GM12878 (cell line): ENCODE measurements at regions not wholly inside any gene's neighbourhood (a gene's known extent, or its start where the extent isn't known, plus 50 kb on each side); places are given as distances from the start of the nearest gene placed in this dataset.

Source experiments
- ATAC-seq: fragments of 200-7000 bp; cut with Tn5 transposase; 3 replicates; pipeline ENCODE4 v1.9.1; 2020; ENCODE audit warnings: mild to moderate bottlenecking, moderate library complexity
- BruUV-seq: library from RNA; stranded (reverse); fragments of 400-500 nt; replicated peaks from 2 replicates; lab custom pipeline; 2021; lab: Mats Ljungman, UMichigan
- CTCF ChIA-PET: fragments of 300-600 bp; sonication (Branson Sonifier 250); formaldehyde crosslinking; extraction: SDS; loops from one replicate; lab custom pipeline; 2021; ENCODE audit warnings: inconsistent platforms; lab: Yijun Ruan, JAX
- POLR2A ChIA-PET: fragments of 350-600 bp; formaldehyde crosslinking; extraction: SDS; loops from one replicate; lab custom pipeline; 2021; ENCODE audit warnings: inconsistent platforms; lab: Charles Lee
- RAD21 ChIA-PET: fragments of 300-600 bp; sonication (Branson Sonifier 250); formaldehyde crosslinking; loops from one replicate; lab custom pipeline; 2023; ENCODE audit warnings: antibody characterized with exemption; ENCODE audit not compliant: unreplicated experiment; lab: Charles Lee
- SMC1A ChIA-PET: fragments of 300-600 bp; sonication (Branson Sonifier 250); formaldehyde crosslinking; loops from one replicate; lab custom pipeline; 2023; ENCODE audit not compliant: unreplicated experiment, uncharacterized antibody; lab: Charles Lee
- DNase-seq: peaks from one replicate; pipeline ENCODE4 v3.0.0-alpha.2; 2011; ENCODE audit warnings: low read depth, low spot score
- FAIRE-seq: peaks from 3 replicates; lab custom pipeline; 2011; peaks lifted over from hg19 to GRCh38; lab: Jason Lieb, UNC
- H2AFZ ChIP-seq: 2 replicates; pipeline ENCODE4 v1.6.0; 2011; ENCODE audit warnings: low read depth, low read length, control low read depth; ENCODE audit not compliant: control insufficient read depth
- H3K27ac ChIP-seq: 2 replicates; pipeline ENCODE4 v1.5.1; 2011; ENCODE audit warnings: control low read depth; ENCODE audit not compliant: control insufficient read depth, insufficient read depth
- H3K27me3 ChIP-seq, 2 experiments: replicated peaks in 1 of 2; 2 replicates each; pipeline versions ENCODE4 v1.6.0 to v1.6.1; 2011; ENCODE audit warnings: low read length in 1 of 2; ENCODE audit not compliant: control insufficient read depth in 2 of 2, insufficient read depth in 2 of 2
- H3K36me3 ChIP-seq, 2 experiments: 2 replicates each; pipeline ENCODE4 v1.5.1; 2011; ENCODE audit warnings: low read length in 1 of 2; ENCODE audit not compliant: control insufficient read depth in 2 of 2, insufficient read depth in 2 of 2
- H3K4me1 ChIP-seq: 2 replicates; pipeline ENCODE4 v1.6.1; 2011; ENCODE audit warnings: mild to moderate bottlenecking, low read length, moderate library complexity, mixed read lengths; ENCODE audit not compliant: control insufficient read depth, insufficient read depth
- H3K4me2 ChIP-seq: 2 replicates; pipeline ENCODE4 v1.6.0; 2011; ENCODE audit warnings: control low read depth; ENCODE audit not compliant: control insufficient read depth, insufficient read depth
- H3K4me3 ChIP-seq: fragments of 200-600 bp; sonication (generic); 2 replicates; pipeline ENCODE4 v1.5.1; 2016
- H3K79me2 ChIP-seq: 2 replicates; pipeline ENCODE4 v1.6.0; 2011; ENCODE audit warnings: low read length; ENCODE audit not compliant: control insufficient read depth, insufficient read depth
- H3K9ac ChIP-seq: 2 replicates; pipeline ENCODE4 v1.8.0; 2011; ENCODE audit warnings: low read length, control low read depth, mixed read lengths; ENCODE audit not compliant: control insufficient read depth, insufficient read depth
- H3K9me3 ChIP-seq: replicated peaks from 3 replicates; pipeline ENCODE4 v1.5.1; 2011; ENCODE audit warnings: mild to moderate bottlenecking, low read length; ENCODE audit not compliant: control insufficient read depth, insufficient read depth
- H4K20me1 ChIP-seq: 2 replicates; pipeline ENCODE4 v1.6.0; 2011; ENCODE audit not compliant: control insufficient read depth, insufficient read depth
- CEBPZ ChIP-seq: fragments of 150-350 bp; IDR thresholded peaks from 2 replicates; pipeline ENCODE4 v1.6.1; 2016; ENCODE audit warnings: low read depth, low read length
- CHD4 ChIP-seq: fragments of 200-600 bp; sonication (generic); IDR thresholded peaks from 2 replicates; pipeline ENCODE4 v1.6.1; 2016; ENCODE audit warnings: mild to moderate bottlenecking
- FOS ChIP-seq: IDR thresholded peaks from 3 replicates; pipeline ENCODE4 v1.6.1; 2011; ENCODE audit warnings: borderline replicate concordance; ENCODE audit not compliant: insufficient read length; ENCODE audit errors: extremely low read depth
- HDGF ChIP-seq: fragments of 450-650 bp; IDR thresholded peaks from 2 replicates; pipeline ENCODE4 v1.6.1; 2016; ENCODE audit warnings: antibody characterized with exemption
- HSF1 ChIP-seq: fragments of 150-350 bp; IDR thresholded peaks from 2 replicates; pipeline ENCODE4 v1.6.1; 2014; ENCODE audit warnings: mild to moderate bottlenecking, low read depth, low read length
- IKZF1 ChIP-seq: fragments of 450-650 bp; conservative IDR thresholded peaks from 2 replicates; pipeline ENCODE4 v1.6.1; 2017; ENCODE audit warnings: antibody characterized with exemption, mild to moderate bottlenecking
- IKZF2 ChIP-seq, 2 experiments: fragments of 450-650 bp; IDR thresholded peaks; 2 replicates each; pipeline ENCODE4 v1.6.1; 2017; ENCODE audit warnings: mild to moderate bottlenecking in 2 of 2, moderate library complexity in 2 of 2
- JUNB ChIP-seq: IDR thresholded peaks from 2 replicates; pipeline ENCODE4 v1.6.1; 2016; ENCODE audit warnings: antibody characterized with exemption, mild to moderate bottlenecking
- MXI1 ChIP-seq: fragments of 150-350 bp; IDR thresholded peaks from 2 replicates; pipeline ENCODE4 v1.6.1; 2011; ENCODE audit warnings: low read depth, mild to moderate bottlenecking, inconsistent platforms, low read length, improper control_type of control experiment
- POU2F2 ChIP-seq: IDR thresholded peaks from 3 replicates; pipeline ENCODE4 v1.6.1; 2011; ENCODE audit warnings: low read depth, mild to moderate bottlenecking, low read length, borderline replicate concordance
- RB1 ChIP-seq: fragments of 450-650 bp; formaldehyde crosslinking; IDR thresholded peaks from 2 replicates; pipeline ENCODE4 v1.6.1; 2017; ENCODE audit warnings: mild to moderate bottlenecking, borderline replicate concordance
- RCOR1 ChIP-seq: conservative IDR thresholded peaks from 2 replicates; pipeline ENCODE4 v1.6.1; 2012; ENCODE audit warnings: low read depth, low read length, improper control_type of control experiment
- RELA ChIP-seq: fragments of 450-650 bp; IDR thresholded peaks from 2 replicates; pipeline ENCODE4 v1.8.0; 2014; ENCODE audit warnings: borderline replicate concordance; ENCODE audit not compliant: partially characterized antibody
- SMARCA5 ChIP-seq: fragments of 450-650 bp; IDR thresholded peaks from 2 replicates; pipeline ENCODE4 v1.6.1; 2017; ENCODE audit warnings: mild to moderate bottlenecking
- ZNF24 ChIP-seq: fragments of 450-650 bp; IDR thresholded peaks from 2 replicates; pipeline ENCODE4 v1.6.1; 2017; ENCODE audit warnings: antibody characterized with exemption, mild to moderate bottlenecking
- ZZZ3 ChIP-seq: IDR thresholded peaks from 2 replicates; pipeline ENCODE4 v1.6.1; 2011; ENCODE audit warnings: low read depth; ENCODE audit not compliant: control insufficient read depth, insufficient read length
- WGBS: methylation state at CpG from one replicate; pipeline ENCODE4 v1.1.6; 2016; ENCODE audit warnings: low lambda C conversion rate; ENCODE audit not compliant: insufficient replicate concordance, insufficient coverage; ENCODE audit errors: missing lambda C conversion rate; 5-methylcytosine and 5-hydroxymethylcytosine counted together
- in situ Hi-C: fragments of 300-500 bp; cut with MboI; formaldehyde crosslinking; loops from 9 replicates; pipeline ENCODE4 v1.14.3; 2018; ENCODE audit warnings: mixed read lengths
- intact Hi-C: fragments of 100-400 bp; cut with micrococcal nuclease; formaldehyde crosslinking; loops from one replicate; pipeline ENCODE4 v1.14.2; 2022; ENCODE audit not compliant: unreplicated experiment

GRCh38 chr1:48076017-48076416 is 78.8 kb upstream of the TRABD2B start:
- no peak overlapping the region for H3K4me2 ChIP-seq
- H3K9me3 ChIP-seq, result no peaks in the 10 kb centered on the region
- H3K36me3 ChIP-seq, result no peaks in the 10 kb centered on the region
- ChIA-PET SMC1A (no interaction called here), POLR2A (no interaction called here), RAD21 (no interaction called here), CTCF (no interaction called here)
- no peak overlapping the region for H3K27ac ChIP-seq
- H3K79me2 ChIP-seq, result no peaks in the 10 kb centered on the region
- ATAC-seq, result no peak
- intact Hi-C loops (no loop called here), in situ Hi-C loops (no loop called here)
- TF ChIP-seq POU2F2, result no peak
- TF ChIP-seq CHD4, result no peak
- no peak for TF ChIP-seq ZZZ3
- no peaks in the 10 kb centered on the region for H3K4me1 ChIP-seq
- H3K9ac ChIP-seq, result no peak overlapping the region
- H3K4me3 ChIP-seq, result no peak overlapping the region
- H3K27me3 ChIP-seq, result no peaks in the 10 kb centered on the region
- BruUV-seq, result no TSS peak
- no peak for DNase-seq
- no peaks in the 10 kb centered on the region for H4K20me1 ChIP-seq
- FAIRE-seq, result no peak
- H2AFZ ChIP-seq, result no peak overlapping the region

DNA sequence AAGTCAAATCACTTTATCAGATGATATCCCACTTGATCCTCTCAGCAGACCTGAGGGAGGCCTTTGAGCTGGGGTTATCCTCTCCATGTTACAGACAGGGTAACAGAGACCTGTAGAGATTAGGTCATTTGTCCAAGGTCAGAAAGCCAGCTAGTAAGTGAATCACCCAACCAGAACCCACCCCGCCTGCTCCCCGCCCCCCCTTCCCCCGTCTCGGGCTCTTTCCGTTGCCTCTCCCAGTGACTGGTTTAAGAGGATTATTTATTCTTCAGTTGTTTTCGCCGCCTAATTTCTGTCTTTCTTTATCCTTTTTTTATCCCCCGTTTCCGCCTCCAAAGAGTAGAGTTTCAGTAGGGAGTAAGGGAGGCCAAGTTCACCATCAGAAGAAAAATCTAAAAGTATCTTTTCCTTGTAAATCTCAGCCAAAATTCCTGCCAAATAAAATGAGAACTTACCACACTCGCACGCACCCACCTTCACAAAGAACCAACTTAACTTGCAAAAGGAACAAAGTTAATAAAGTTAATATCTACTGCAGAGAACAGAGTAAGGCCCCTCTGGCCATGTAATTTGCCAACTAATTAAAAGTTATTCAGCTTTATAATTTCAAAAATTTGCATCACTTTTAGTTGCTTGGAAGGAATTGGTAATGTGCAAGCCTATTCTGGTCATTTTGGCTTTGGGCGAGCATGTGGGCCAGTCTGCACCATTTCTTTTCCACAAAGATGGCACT is 76.8 kb upstream of the TRABD2B start:
- in situ Hi-C loops (no loop called here), intact Hi-C loops (no loop called here)
- DNase-seq (no peak), ATAC-seq (no peak), FAIRE-seq (no peak)
- H3K27ac ChIP-seq, result no peak overlapping the region
- ChIA-PET POLR2A (no interaction called here), SMC1A (no interaction called here), RAD21 (no interaction called here), CTCF (no interaction called here)
- H4K20me1 ChIP-seq, result no peaks in the 10 kb centered on the region
- H3K36me3 ChIP-seq, result no peaks in the 10 kb centered on the region
- H3K9ac ChIP-seq, result no peak overlapping the region
- H3K27me3 ChIP-seq, result no peaks in the 10 kb centered on the region
- no peak overlapping the region for H3K4me3 ChIP-seq
- H3K79me2 ChIP-seq, result no peaks in the 10 kb centered on the region
- no peak overlapping the region for H3K4me2 ChIP-seq
- H3K9me3 ChIP-seq, result no peaks in the 10 kb centered on the region
- BruUV-seq, result no TSS peak
- 46% methylated on average over 9 of the region's 12 CpGs for WGBS
- no peaks in the 10 kb centered on the region for H3K4me1 ChIP-seq
- H2AFZ ChIP-seq, result no peak overlapping the region
- TF ChIP-seq HDGF (no peak), MXI1 (no peak), RCOR1 (no peak), JUNB (no peak), IKZF1 (no peak), IKZF2 (IDR thresholded peaks at IDR 0.05) (no peak), ZNF24 (no peak), RB1 (no peak), FOS (no peak), HSF1 (no peak), SMARCA5 (no peak), RELA (no peak), CEBPZ (no peak)
